ENCODE measurements at regions not wholly inside any gene's neighbourhood (a gene's known extent, or its start where the extent isn't known, plus 50 kb on each side); places are given as distances from the start of the nearest gene placed in this dataset.

DNA sequence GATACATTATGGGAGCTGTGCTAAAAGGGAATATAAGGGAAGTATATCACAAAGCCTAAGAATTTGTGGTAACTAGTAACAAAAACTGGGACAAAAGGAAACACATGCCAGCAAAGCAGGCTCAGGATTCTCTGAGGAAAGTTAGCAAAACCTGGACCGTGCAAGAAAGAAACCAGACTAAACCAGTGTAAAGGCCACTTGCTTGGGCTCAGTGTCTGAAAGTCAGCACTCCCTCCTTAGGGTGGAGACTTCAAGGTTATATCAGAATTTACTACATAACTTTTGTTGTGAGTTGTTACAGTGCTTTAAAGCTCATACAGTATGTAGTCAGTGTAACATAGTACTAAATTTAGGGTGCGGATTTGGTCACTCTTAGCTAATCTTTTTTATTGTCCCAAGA is 269.9 kb upstream of the GADL1 start:
- TF ChIP-seq, protein P1, sequence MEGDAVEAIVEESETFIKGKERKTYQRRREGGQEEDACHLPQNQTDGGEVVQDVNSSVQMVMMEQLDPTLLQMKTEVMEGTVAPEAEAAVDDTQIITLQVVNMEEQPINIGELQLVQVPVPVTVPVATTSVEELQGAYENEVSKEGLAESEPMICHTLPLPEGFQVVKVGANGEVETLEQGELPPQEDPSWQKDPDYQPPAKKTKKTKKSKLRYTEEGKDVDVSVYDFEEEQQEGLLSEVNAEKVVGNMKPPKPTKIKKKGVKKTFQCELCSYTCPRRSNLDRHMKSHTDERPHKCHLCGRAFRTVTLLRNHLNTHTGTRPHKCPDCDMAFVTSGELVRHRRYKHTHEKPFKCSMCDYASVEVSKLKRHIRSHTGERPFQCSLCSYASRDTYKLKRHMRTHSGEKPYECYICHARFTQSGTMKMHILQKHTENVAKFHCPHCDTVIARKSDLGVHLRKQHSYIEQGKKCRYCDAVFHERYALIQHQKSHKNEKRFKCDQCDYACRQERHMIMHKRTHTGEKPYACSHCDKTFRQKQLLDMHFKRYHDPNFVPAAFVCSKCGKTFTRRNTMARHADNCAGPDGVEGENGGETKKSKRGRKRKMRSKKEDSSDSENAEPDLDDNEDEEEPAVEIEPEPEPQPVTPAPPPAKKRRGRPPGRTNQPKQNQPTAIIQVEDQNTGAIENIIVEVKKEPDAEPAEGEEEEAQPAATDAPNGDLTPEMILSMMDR (conservative IDR thresholded peaks at IDR 0.05; ENCODE audit: low read length), result no peak
- no peak for TF ChIP-seq EZH2phosphoT487 (IDR thresholded peaks at IDR 0.05; ENCODE audit: borderline replicate concordance)
- Histone ChIP-seq H3K4me3 (ENCODE audit: low read length, poor library complexity, severe bottlenecking) (no peak overlapping the region), H3K9me3 (ENCODE audit: insufficient read depth, low read depth, low read length) (no peaks in the 10 kb centered on the region), H4K20me1 (ENCODE audit: insufficient read depth, low read length, poor library complexity, severe bottlenecking) (no peaks in the 10 kb centered on the region), H3K9ac (ENCODE audit: low read depth, low read length, poor library complexity, severe bottlenecking) (no peak overlapping the region), H3K36me3 (ENCODE audit: insufficient read depth, low read length) (no peaks in the 10 kb centered on the region), H3K4me2 (ENCODE audit: low read depth, low read length, poor library complexity, severe bottlenecking) (no peak overlapping the region), H3K4me1 (ENCODE audit: insufficient read depth, low read length, poor library complexity, severe bottlenecking) (peaks cover 25% of the 10 kb centered on the region), H3K27me3 (ENCODE audit: insufficient read depth, low read length, poor library complexity, severe bottlenecking) (no peaks in the 10 kb centered on the region), H2AFZ (ENCODE audit: low read length) (no peak overlapping the region), H3K79me2 (ENCODE audit: insufficient read depth, low read length) (no peaks in the 10 kb centered on the region), H3K9me2 (replicated peaks; ENCODE audit: low read depth, low read length) (no peaks in the 10 kb centered on the region), H3F3A (ENCODE audit: low read depth) (no peaks in the 10 kb centered on the region)

DNA sequence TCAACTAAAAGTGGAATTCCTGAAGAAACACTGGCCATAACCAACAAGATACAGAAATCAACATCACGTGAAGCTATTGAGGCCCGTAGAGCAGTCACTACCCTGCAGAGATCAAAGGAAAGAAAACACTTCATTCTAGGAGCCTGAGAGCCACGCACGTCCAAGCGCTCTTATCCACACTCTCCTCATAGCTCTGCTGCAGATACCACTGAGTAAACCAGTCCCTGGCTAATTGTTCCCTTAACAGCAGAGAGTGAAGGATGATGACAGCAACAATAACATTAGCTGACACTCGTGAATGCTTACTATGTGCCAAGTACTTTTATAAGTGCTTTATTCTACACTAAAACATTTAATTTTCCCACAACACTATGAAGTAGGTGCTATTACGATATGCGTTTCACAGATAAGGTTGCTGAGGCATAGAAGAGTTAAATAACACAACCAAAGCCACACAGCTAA is 271.0 kb upstream of the GADL1 start:
- no peak overlapping the region for H3K4me3 ChIP-seq (ENCODE audit: low read length, poor library complexity, severe bottlenecking)
- no peak overlapping the region for H2AFZ ChIP-seq (ENCODE audit: low read length)
- H3K4me1 ChIP-seq (ENCODE audit: insufficient read depth, low read length, poor library complexity, severe bottlenecking), result peaks cover 25% of the 10 kb centered on the region
- no peaks in the 10 kb centered on the region for H3K9me2 ChIP-seq (replicated peaks; ENCODE audit: low read depth, low read length)
- no peaks in the 10 kb centered on the region for H3K36me3 ChIP-seq (ENCODE audit: insufficient read depth, low read length)
- no peaks in the 10 kb centered on the region for H3K79me2 ChIP-seq (ENCODE audit: insufficient read depth, low read length)
- H4K20me1 ChIP-seq (ENCODE audit: insufficient read depth, low read length, poor library complexity, severe bottlenecking), result no peaks in the 10 kb centered on the region
- H3F3A ChIP-seq (ENCODE audit: low read depth), result no peaks in the 10 kb centered on the region
- TF ChIP-seq, protein P1 (conservative IDR thresholded peaks at IDR 0.05; ENCODE audit: low read length), result no peak
- no peak for TF ChIP-seq EZH2phosphoT487 (IDR thresholded peaks at IDR 0.05; ENCODE audit: borderline replicate concordance)
- H3K4me2 ChIP-seq (ENCODE audit: low read depth, low read length, poor library complexity, severe bottlenecking), result no peak overlapping the region
- no peaks in the 10 kb centered on the region for H3K9me3 ChIP-seq (ENCODE audit: insufficient read depth, low read depth, low read length)
- no peak overlapping the region for H3K9ac ChIP-seq (ENCODE audit: low read depth, low read length, poor library complexity, severe bottlenecking)
- H3K27me3 ChIP-seq (ENCODE audit: insufficient read depth, low read length, poor library complexity, severe bottlenecking), result no peaks in the 10 kb centered on the region

GRCh38 chr3:31166249-31166885 is 271.9 kb upstream of the GADL1 start:
- Histone ChIP-seq H3F3A (ENCODE audit: low read depth) (no peaks in the 10 kb centered on the region), H3K9me2 (replicated peaks; ENCODE audit: low read depth, low read length) (no peaks in the 10 kb centered on the region), H3K36me3 (ENCODE audit: insufficient read depth, low read length) (no peaks in the 10 kb centered on the region), H3K4me2 (ENCODE audit: low read depth, low read length, poor library complexity, severe bottlenecking) (no peak overlapping the region), H3K4me3 (ENCODE audit: low read length, poor library complexity, severe bottlenecking) (no peak overlapping the region), H2AFZ (ENCODE audit: low read length) (no peak overlapping the region), H3K79me2 (ENCODE audit: insufficient read depth, low read length) (no peaks in the 10 kb centered on the region), H3K9ac (ENCODE audit: low read depth, low read length, poor library complexity, severe bottlenecking) (no peak overlapping the region), H3K27me3 (ENCODE audit: insufficient read depth, low read length, poor library complexity, severe bottlenecking) (no peaks in the 10 kb centered on the region), H4K20me1 (ENCODE audit: insufficient read depth, low read length, poor library complexity, severe bottlenecking) (no peaks in the 10 kb centered on the region), H3K4me1 (ENCODE audit: insufficient read depth, low read length, poor library complexity, severe bottlenecking) (peaks cover 25% of the 10 kb centered on the region), H3K9me3 (ENCODE audit: insufficient read depth, low read depth, low read length) (no peaks in the 10 kb centered on the region)
- TF ChIP-seq, protein P1 (conservative IDR thresholded peaks at IDR 0.05; ENCODE audit: low read length), result no peak
- TF ChIP-seq EZH2phosphoT487 (IDR thresholded peaks at IDR 0.05; ENCODE audit: borderline replicate concordance), result no peak

All from Loucy (cell line).